ENCODE measurements at regions not wholly inside any gene's neighbourhood (a gene's known extent, or its start where the extent isn't known, plus 50 kb on each side); places are given as distances from the start of the nearest gene placed in this dataset.

- TF ChIP-seq, protein P1, sequence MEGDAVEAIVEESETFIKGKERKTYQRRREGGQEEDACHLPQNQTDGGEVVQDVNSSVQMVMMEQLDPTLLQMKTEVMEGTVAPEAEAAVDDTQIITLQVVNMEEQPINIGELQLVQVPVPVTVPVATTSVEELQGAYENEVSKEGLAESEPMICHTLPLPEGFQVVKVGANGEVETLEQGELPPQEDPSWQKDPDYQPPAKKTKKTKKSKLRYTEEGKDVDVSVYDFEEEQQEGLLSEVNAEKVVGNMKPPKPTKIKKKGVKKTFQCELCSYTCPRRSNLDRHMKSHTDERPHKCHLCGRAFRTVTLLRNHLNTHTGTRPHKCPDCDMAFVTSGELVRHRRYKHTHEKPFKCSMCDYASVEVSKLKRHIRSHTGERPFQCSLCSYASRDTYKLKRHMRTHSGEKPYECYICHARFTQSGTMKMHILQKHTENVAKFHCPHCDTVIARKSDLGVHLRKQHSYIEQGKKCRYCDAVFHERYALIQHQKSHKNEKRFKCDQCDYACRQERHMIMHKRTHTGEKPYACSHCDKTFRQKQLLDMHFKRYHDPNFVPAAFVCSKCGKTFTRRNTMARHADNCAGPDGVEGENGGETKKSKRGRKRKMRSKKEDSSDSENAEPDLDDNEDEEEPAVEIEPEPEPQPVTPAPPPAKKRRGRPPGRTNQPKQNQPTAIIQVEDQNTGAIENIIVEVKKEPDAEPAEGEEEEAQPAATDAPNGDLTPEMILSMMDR (conservative IDR thresholded peaks at IDR 0.05; ENCODE audit: control insufficient read depth, insufficient read depth, low read depth, low read length), result no peak
- no peak for DNase-seq (ENCODE audit: low read depth)
- no peak overlapping the region for H3K4me3 ChIP-seq (ENCODE audit: control insufficient read depth, low read depth, low read length)
These were observed 156.8 kb downstream of the INHBB start for GRCh38 chr2:120502761-120503160.

- DNase-seq (ENCODE audit: low read depth), result no peak
- H3K4me3 ChIP-seq (ENCODE audit: control insufficient read depth, low read depth, low read length), result no peak overlapping the region
- TF ChIP-seq, protein P1 (conservative IDR thresholded peaks at IDR 0.05; ENCODE audit: control insufficient read depth, insufficient read depth, low read depth, low read length), result no peak
These were observed 157.4 kb downstream of the INHBB start for GRCh38 chr2:120503206-120503792.

DNA sequence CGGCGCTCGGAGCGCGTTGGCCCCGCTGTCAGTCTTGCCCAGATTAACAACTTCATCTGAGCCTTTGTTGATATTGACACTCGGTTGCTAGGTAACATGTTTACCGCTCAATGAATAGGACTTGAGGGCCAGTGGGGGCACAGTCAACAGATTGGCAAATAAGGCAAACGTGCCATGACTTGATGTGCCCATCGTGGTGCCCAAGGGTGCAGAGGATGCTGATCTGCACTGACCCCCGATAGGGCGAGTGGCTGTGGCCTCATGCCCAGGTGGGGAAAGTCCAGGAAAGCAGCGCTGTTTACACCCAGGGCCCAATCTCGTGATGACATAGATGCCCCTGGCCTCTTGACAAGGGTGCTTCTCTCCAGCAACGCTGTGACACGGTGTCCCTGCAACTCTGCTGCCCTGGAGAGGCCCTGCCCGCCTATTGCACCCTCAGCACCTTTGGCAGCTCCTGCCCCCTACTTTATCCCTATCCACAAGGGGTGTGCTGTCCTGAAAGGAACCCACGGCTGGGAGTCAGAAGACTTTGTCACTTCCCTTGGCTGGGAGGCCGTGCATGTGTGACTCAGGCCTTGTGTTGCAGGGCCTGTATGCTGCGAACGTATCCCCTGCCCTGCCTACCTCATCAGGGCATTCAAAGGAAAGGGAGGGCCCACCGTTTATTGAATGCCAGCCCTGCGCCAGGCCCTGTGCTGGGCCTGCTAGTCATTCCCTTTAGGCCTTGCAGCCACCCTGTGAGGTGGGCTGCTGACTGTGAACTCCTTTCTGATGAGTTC lies 158.0 kb downstream of the INHBB start:
- no peak overlapping the region for H3K4me3 ChIP-seq (ENCODE audit: control insufficient read depth, low read depth, low read length)
- peak; percentile 33 for DNase-seq (ENCODE audit: low read depth)
- TF ChIP-seq, protein P1 (conservative IDR thresholded peaks at IDR 0.05; ENCODE audit: control insufficient read depth, insufficient read depth, low read depth, low read length), result no peak

DNA sequence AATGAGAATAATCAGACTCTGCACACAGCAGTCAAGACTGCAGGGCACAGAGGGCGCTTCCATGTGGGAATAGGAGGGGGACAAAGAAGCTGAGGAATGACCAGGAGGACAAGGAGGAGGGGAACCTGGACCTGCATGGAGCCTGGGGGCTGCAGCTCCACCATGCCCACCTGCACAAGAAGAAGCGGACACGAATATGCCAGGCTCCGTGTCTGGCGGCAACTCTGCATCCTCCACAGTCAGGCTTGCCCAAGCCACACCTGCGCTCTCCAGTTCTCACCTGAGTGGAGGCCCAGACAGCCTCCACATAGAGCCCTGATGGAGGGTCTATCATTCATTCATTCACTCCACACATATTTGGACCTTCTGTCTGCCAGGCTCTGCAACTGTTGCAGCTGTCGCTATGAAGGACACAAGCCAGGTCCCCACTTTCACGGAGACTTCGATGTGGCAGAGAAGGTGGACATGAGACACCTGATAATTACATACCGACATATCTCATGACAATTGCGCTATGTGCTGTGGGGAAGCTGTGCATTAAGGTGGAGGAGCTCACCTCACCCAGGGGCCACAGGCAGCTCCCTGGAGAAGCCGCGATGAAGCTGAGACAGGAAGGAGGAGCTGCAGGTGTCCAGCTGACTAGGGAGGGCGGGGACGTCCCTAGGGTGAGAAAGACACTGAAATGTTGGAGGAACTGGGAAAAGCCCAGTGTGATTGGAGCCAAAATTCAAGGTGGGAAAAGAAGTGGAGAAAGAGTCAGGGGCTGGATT lies 159.2 kb downstream of the INHBB start:
- H3K4me3 ChIP-seq (ENCODE audit: control insufficient read depth, low read depth, low read length), result no peak overlapping the region
- no peak for DNase-seq (ENCODE audit: low read depth)

GRCh38 chr2:120508567-120509041 lies 162.7 kb downstream of the INHBB start:
- no peak overlapping the region for H3K4me3 ChIP-seq (ENCODE audit: control insufficient read depth, low read depth, low read length)
- no peak for DNase-seq (ENCODE audit: low read depth)
- TF ChIP-seq, protein P1 (conservative IDR thresholded peaks at IDR 0.05; ENCODE audit: control insufficient read depth, insufficient read depth, low read depth, low read length), result no peak

More for the DNA sequence above, 159.2 kb downstream of the INHBB start:
- TF ChIP-seq, protein P1 (conservative IDR thresholded peaks at IDR 0.05; ENCODE audit: control insufficient read depth, insufficient read depth, low read depth, low read length), result no peak

GRCh38 chr2:120509213-120509815 lies 163.4 kb downstream of the INHBB start:
- no peak overlapping the region for H3K4me3 ChIP-seq (ENCODE audit: control insufficient read depth, low read depth, low read length)
- TF ChIP-seq, protein P1 (conservative IDR thresholded peaks at IDR 0.05; ENCODE audit: control insufficient read depth, insufficient read depth, low read depth, low read length), result no peak
- DNase-seq (ENCODE audit: low read depth), result no peak
